ENCODE measurements at regions not wholly inside any gene's neighbourhood (a gene's known extent, or its start where the extent isn't known, plus 50 kb on each side); places are given as distances from the start of the nearest gene placed in this dataset.

- POLR2A ChIA-PET = no interaction called here
- CTCF ChIA-PET = no interaction called here
- no peak overlapping the region for H3K4me2 ChIP-seq (ENCODE audit: control insufficient read depth, insufficient read depth)
- no peaks in the 10 kb centered on the region for H4K20me1 ChIP-seq (ENCODE audit: control insufficient read depth, insufficient read depth)
- BruUV-seq (replicated peaks) = no TSS peak
- intact Hi-C loops (cut with micrococcal nuclease; ENCODE audit: unreplicated experiment) (no loop called here), in situ Hi-C loops (cut with MboI) (no loop called here)
- H3K27me3 ChIP-seq (replicated peaks in 1 of 2; ENCODE audit: control insufficient read depth in 2 of 2, insufficient read depth in 2 of 2, low read length in 1 of 2) = no peaks in the 10 kb centered on the region
- ATAC-seq = no peak
- RAD21 ChIA-PET (ENCODE audit: unreplicated experiment) = no interaction called here
- WGBS (ENCODE audit: insufficient coverage, insufficient replicate concordance, low lambda C conversion rate, missing lambda C conversion rate) = 9% methylated on average over 5 of the region's 5 CpGs
- H3K4me1 ChIP-seq (ENCODE audit: control insufficient read depth, insufficient read depth, low read length) = no peaks in the 10 kb centered on the region
- SMC1A ChIA-PET (ENCODE audit: uncharacterized antibody, unreplicated experiment) = no interaction called here
- no peak for FAIRE-seq
- no peaks in the 10 kb centered on the region for H3K36me3 ChIP-seq (ENCODE audit: control insufficient read depth in 2 of 2, insufficient read depth in 2 of 2, low read length in 1 of 2)
- no peak for TF ChIP-seq NR2C1 (IDR thresholded peaks at IDR 0.05)
- TF ChIP-seq IKZF1 (conservative IDR thresholded peaks at IDR 0.05) = no peak
- no peak for TF ChIP-seq SUPT20H (IDR thresholded peaks at IDR 0.05; ENCODE audit: borderline replicate concordance, control insufficient read depth, low read depth, low read length)
- no peak for TF ChIP-seq EZH2 (IDR thresholded peaks at IDR 0.05; ENCODE audit: borderline replicate concordance, control insufficient read depth, low read depth, low read length)
- TF ChIP-seq GABPA (IDR thresholded peaks at IDR 0.05; ENCODE audit: low read depth) = no peak
- no peak for TF ChIP-seq DPF2 (IDR thresholded peaks at IDR 0.05)
- no peak for TF ChIP-seq ZBED1 (IDR thresholded peaks at IDR 0.05; ENCODE audit: borderline replicate concordance)
- TF ChIP-seq IRF3 (IDR thresholded peaks at IDR 0.05) = no peak
- TF ChIP-seq WRNIP1 (IDR thresholded peaks at IDR 0.05; ENCODE audit: borderline replicate concordance, low read depth, low read length) = no peak
- TF ChIP-seq CREB1 (IDR thresholded peaks at IDR 0.05; ENCODE audit: low read depth) = no peak
- TF ChIP-seq SREBF1 (IDR thresholded peaks at IDR 0.05; ENCODE audit: low read length) = no peak
- no peak overlapping the region for H3K9ac ChIP-seq (ENCODE audit: control insufficient read depth, insufficient read depth, low read length)
- no peak overlapping the region for H2AFZ ChIP-seq (ENCODE audit: control insufficient read depth, low read depth, low read length)
- H3K9me3 ChIP-seq (replicated peaks; ENCODE audit: control insufficient read depth, insufficient read depth, low read length) = no peaks in the 10 kb centered on the region
- no peak for DNase-seq (ENCODE audit: low read depth, low spot score)
- no peaks in the 10 kb centered on the region for H3K79me2 ChIP-seq (ENCODE audit: control insufficient read depth, insufficient read depth, low read length)
- no peak overlapping the region for H3K4me3 ChIP-seq
- no peak overlapping the region for H3K27ac ChIP-seq (ENCODE audit: control insufficient read depth, insufficient read depth)
Observed at GRCh38 chr2:83071352-83071751, 1387.7 kb downstream of the SUCLG1 start.
